ENCODE measurements at regions not wholly inside any gene's neighbourhood (a gene's known extent, or its start where the extent isn't known, plus 50 kb on each side); places are given as distances from the start of the nearest gene placed in this dataset.

GRCh38 chr1:59149435-59149834 is 147.5 kb upstream of the FGGY start:
- peak overlapping the region; percentile 1 for H3K27ac ChIP-seq (ENCODE audit: low read depth, low read length)
- H3K27me3 ChIP-seq (ENCODE audit: control insufficient read depth, insufficient read depth, low read length): no peaks in the 10 kb centered on the region
- no peak overlapping the region for H3K4me3 ChIP-seq (ENCODE audit: low read length)
- H3K4me1 ChIP-seq (ENCODE audit: control insufficient read depth, insufficient read depth, low read length): peaks cover 14% of the 10 kb centered on the region
- H3K9ac ChIP-seq (ENCODE audit: low read length): no peak overlapping the region
- no peaks in the 10 kb centered on the region for H3K36me3 ChIP-seq (ENCODE audit: control insufficient read depth, insufficient read depth, low read length)

GRCh38 chr1:59150577-59151386 is 146.1 kb upstream of the FGGY start:
- Histone ChIP-seq H3K27ac (ENCODE audit: low read depth, low read length) (peak overlapping the region; percentile 81), H3K4me3 (ENCODE audit: low read length) (peak overlapping the region; percentile 62), H3K9ac (ENCODE audit: low read length) (no peak overlapping the region), H3K27me3 (ENCODE audit: control insufficient read depth, insufficient read depth, low read length) (no peaks in the 10 kb centered on the region), H3K36me3 (ENCODE audit: control insufficient read depth, insufficient read depth, low read length) (no peaks in the 10 kb centered on the region), H3K4me1 (ENCODE audit: control insufficient read depth, insufficient read depth, low read length) (peaks cover 14% of the 10 kb centered on the region)

DNA sequence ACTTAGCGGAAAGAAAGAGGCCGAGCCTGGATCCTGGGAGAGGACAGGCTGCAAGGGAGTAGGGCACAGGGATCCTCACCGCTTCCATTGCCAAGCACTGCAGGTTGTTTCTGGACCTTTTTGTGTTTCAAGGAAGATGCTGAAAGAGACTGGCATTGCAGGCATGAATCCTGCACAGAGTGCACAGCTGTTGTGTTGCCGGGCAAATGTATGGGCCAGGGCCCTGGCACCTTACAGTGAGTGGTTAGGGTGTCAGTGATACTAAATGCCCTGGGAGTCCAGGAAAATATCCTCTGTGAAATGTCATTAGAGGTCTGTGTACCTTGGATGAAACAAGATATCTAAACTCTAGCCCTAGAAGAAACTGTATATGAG is 145.5 kb upstream of the FGGY start:
- Histone ChIP-seq H3K4me3 (ENCODE audit: low read length) (peak overlapping the region; percentile 1), H3K9ac (ENCODE audit: low read length) (no peak overlapping the region), H3K27ac (ENCODE audit: low read depth, low read length) (peak overlapping the region; percentile 81)

GRCh38 chr1:59151860-59152259 is 145.0 kb upstream of the FGGY start:
- Histone ChIP-seq H3K27me3 (ENCODE audit: control insufficient read depth, insufficient read depth, low read length) (no peaks in the 10 kb centered on the region), H3K9ac (ENCODE audit: low read length) (no peak overlapping the region), H3K27ac (ENCODE audit: low read depth, low read length) (peak overlapping the region; percentile 81), H3K36me3 (ENCODE audit: control insufficient read depth, insufficient read depth, low read length) (no peaks in the 10 kb centered on the region), H3K4me1 (ENCODE audit: control insufficient read depth, insufficient read depth, low read length) (peaks cover 14% of the 10 kb centered on the region), H3K4me3 (ENCODE audit: low read length) (no peak overlapping the region)

More for the DNA sequence above, 145.5 kb upstream of the FGGY start:
- H3K27me3 ChIP-seq (ENCODE audit: control insufficient read depth, insufficient read depth, low read length): no peaks in the 10 kb centered on the region
- H3K4me1 ChIP-seq (ENCODE audit: control insufficient read depth, insufficient read depth, low read length): peaks cover 14% of the 10 kb centered on the region
- H3K36me3 ChIP-seq (ENCODE audit: control insufficient read depth, insufficient read depth, low read length): no peaks in the 10 kb centered on the region

- Histone ChIP-seq H3K9ac (ENCODE audit: low read length) (no peak overlapping the region), H3K27ac (ENCODE audit: low read depth, low read length) (peak overlapping the region; percentile 81), H3K4me3 (ENCODE audit: low read length) (no peak overlapping the region), H3K4me1 (ENCODE audit: control insufficient read depth, insufficient read depth, low read length) (peaks cover 14% of the 10 kb centered on the region), H3K27me3 (ENCODE audit: control insufficient read depth, insufficient read depth, low read length) (no peaks in the 10 kb centered on the region), H3K36me3 (ENCODE audit: control insufficient read depth, insufficient read depth, low read length) (no peaks in the 10 kb centered on the region)
These were observed 144.4 kb upstream of the FGGY start for GRCh38 chr1:59152511-59152910.

- Histone ChIP-seq H3K4me3 (ENCODE audit: low read length) (no peak overlapping the region), H3K27me3 (ENCODE audit: control insufficient read depth, insufficient read depth, low read length) (no peaks in the 10 kb centered on the region), H3K9ac (ENCODE audit: low read length) (no peak overlapping the region), H3K4me1 (ENCODE audit: control insufficient read depth, insufficient read depth, low read length) (peaks cover 14% of the 10 kb centered on the region), H3K36me3 (ENCODE audit: control insufficient read depth, insufficient read depth, low read length) (no peaks in the 10 kb centered on the region), H3K27ac (ENCODE audit: low read depth, low read length) (no peak overlapping the region)
These were observed 142.5 kb upstream of the FGGY start for GRCh38 chr1:59154401-59154800.

GRCh38 chr1:59155351-59155750 is 141.5 kb upstream of the FGGY start:
- H3K27ac ChIP-seq (ENCODE audit: low read depth, low read length): no peak overlapping the region
- no peaks in the 10 kb centered on the region for H3K27me3 ChIP-seq (ENCODE audit: control insufficient read depth, insufficient read depth, low read length)
- H3K36me3 ChIP-seq (ENCODE audit: control insufficient read depth, insufficient read depth, low read length): no peaks in the 10 kb centered on the region
- H3K4me3 ChIP-seq (ENCODE audit: low read length): no peak overlapping the region
- H3K9ac ChIP-seq (ENCODE audit: low read length): no peak overlapping the region
- peaks cover 11% of the 10 kb centered on the region for H3K4me1 ChIP-seq (ENCODE audit: control insufficient read depth, insufficient read depth, low read length)

DNA sequence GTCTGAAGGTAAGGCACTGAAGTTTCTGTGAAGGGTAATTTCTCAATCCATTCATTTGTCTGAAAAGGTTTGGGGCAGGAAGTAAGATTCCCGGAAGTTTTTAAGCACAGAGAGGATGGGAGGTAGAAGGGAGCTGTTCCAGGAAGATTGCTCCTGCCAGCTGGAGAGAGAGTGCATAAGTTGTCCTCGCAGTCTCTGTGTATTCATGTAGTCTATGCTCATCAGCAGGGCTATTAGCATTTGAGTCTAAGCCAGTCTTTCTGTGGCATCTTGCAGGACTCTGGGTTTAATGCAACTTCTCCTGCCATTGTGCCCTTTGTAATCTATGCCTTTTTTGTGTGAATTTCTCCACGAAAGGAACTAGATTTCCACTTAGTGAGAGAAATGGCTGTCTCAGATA is 140.8 kb upstream of the FGGY start:
- no peak overlapping the region for H3K27ac ChIP-seq (ENCODE audit: low read depth, low read length)
- H3K9ac ChIP-seq (ENCODE audit: low read length): no peak overlapping the region

DNA sequence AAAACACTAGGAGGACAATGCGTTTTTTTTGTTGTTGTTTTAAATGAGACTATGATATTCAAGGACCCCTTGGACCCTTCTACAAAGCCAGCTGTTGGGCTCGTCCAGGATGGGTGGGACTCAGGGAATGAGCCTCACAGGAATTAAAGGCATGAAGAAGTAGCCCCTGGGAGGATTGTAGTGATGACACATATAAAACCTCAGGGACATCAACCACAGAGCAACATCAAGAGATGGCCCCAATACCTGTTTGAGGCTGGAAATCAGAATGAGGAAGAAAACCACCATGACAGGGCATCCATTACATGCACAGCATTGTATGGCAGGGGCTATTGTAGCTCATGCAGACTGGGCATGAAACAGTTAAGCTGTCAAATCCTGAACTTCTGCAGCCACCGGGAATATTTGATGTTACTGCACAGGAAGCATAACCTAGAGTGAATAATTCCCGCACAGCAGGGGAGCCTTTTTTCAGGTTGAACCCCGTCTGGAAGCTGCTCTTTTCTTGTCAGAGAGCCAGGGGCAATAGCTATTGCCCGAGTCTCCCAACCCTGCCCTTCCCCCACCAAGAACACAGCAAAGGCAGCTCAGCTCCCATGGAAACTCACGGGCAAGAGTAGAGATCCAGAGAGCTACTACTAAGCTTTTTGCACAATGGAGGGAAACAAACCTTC is 140.2 kb upstream of the FGGY start:
- H3K9ac ChIP-seq (ENCODE audit: low read length): no peak overlapping the region
- no peak overlapping the region for H3K27ac ChIP-seq (ENCODE audit: low read depth, low read length)
- H3K36me3 ChIP-seq (ENCODE audit: control insufficient read depth, insufficient read depth, low read length): no peaks in the 10 kb centered on the region
- no peak overlapping the region for H3K4me3 ChIP-seq (ENCODE audit: low read length)
- H3K4me1 ChIP-seq (ENCODE audit: control insufficient read depth, insufficient read depth, low read length): peaks cover under 1% of the 10 kb centered on the region
- no peaks in the 10 kb centered on the region for H3K27me3 ChIP-seq (ENCODE audit: control insufficient read depth, insufficient read depth, low read length)

More for the DNA sequence above, 140.8 kb upstream of the FGGY start:
- H3K4me1 ChIP-seq (ENCODE audit: control insufficient read depth, insufficient read depth, low read length): peaks cover 6% of the 10 kb centered on the region
- H3K4me3 ChIP-seq (ENCODE audit: low read length): no peak overlapping the region
- no peaks in the 10 kb centered on the region for H3K27me3 ChIP-seq (ENCODE audit: control insufficient read depth, insufficient read depth, low read length)
- H3K36me3 ChIP-seq (ENCODE audit: control insufficient read depth, insufficient read depth, low read length): no peaks in the 10 kb centered on the region

DNA sequence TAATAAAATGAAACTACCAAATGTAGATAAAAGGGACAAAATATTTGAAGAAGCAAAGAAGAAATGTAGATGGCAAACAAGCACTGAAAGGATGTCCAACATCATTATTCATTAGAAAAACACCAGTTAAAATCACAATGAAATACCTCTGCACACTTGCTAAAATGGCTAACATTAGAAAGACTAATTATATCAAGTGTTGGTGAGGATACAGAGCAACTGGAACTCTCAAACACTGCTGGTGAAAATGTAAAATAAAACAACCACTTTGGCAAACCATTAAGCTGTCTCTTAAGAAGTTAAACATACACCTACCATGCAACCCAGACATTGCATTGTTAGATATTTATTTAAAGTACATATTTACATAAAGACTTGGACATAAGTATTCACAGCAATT is 138.6 kb upstream of the FGGY start:
- H3K27me3 ChIP-seq (ENCODE audit: control insufficient read depth, insufficient read depth, low read length): no peaks in the 10 kb centered on the region
- no peaks in the 10 kb centered on the region for H3K4me1 ChIP-seq (ENCODE audit: control insufficient read depth, insufficient read depth, low read length)
- no peak overlapping the region for H3K27ac ChIP-seq (ENCODE audit: low read depth, low read length)
- no peak overlapping the region for H3K9ac ChIP-seq (ENCODE audit: low read length)
- no peaks in the 10 kb centered on the region for H3K36me3 ChIP-seq (ENCODE audit: control insufficient read depth, insufficient read depth, low read length)
- H3K4me3 ChIP-seq (ENCODE audit: low read length): no peak overlapping the region

- Histone ChIP-seq H3K27me3 (ENCODE audit: control insufficient read depth, insufficient read depth, low read length) (no peaks in the 10 kb centered on the region), H3K9ac (ENCODE audit: low read length) (no peak overlapping the region), H3K4me3 (ENCODE audit: low read length) (no peak overlapping the region), H3K27ac (ENCODE audit: low read depth, low read length) (no peak overlapping the region), H3K4me1 (ENCODE audit: control insufficient read depth, insufficient read depth, low read length) (no peaks in the 10 kb centered on the region), H3K36me3 (ENCODE audit: control insufficient read depth, insufficient read depth, low read length) (no peaks in the 10 kb centered on the region)
These were observed 137.2 kb upstream of the FGGY start for GRCh38 chr1:59159557-59160203.

GRCh38 chr1:59161136-59161535 is 135.8 kb upstream of the FGGY start:
- Histone ChIP-seq H3K4me1 (ENCODE audit: control insufficient read depth, insufficient read depth, low read length) (no peaks in the 10 kb centered on the region), H3K9ac (ENCODE audit: low read length) (no peak overlapping the region), H3K27me3 (ENCODE audit: control insufficient read depth, insufficient read depth, low read length) (no peaks in the 10 kb centered on the region), H3K36me3 (ENCODE audit: control insufficient read depth, insufficient read depth, low read length) (no peaks in the 10 kb centered on the region), H3K4me3 (ENCODE audit: low read length) (no peak overlapping the region), H3K27ac (ENCODE audit: low read depth, low read length) (no peak overlapping the region)
